ENCODE measurements at regions not wholly inside any gene's neighbourhood (a gene's known extent, or its start where the extent isn't known, plus 50 kb on each side); places are given as distances from the start of the nearest gene placed in this dataset.

DNA sequence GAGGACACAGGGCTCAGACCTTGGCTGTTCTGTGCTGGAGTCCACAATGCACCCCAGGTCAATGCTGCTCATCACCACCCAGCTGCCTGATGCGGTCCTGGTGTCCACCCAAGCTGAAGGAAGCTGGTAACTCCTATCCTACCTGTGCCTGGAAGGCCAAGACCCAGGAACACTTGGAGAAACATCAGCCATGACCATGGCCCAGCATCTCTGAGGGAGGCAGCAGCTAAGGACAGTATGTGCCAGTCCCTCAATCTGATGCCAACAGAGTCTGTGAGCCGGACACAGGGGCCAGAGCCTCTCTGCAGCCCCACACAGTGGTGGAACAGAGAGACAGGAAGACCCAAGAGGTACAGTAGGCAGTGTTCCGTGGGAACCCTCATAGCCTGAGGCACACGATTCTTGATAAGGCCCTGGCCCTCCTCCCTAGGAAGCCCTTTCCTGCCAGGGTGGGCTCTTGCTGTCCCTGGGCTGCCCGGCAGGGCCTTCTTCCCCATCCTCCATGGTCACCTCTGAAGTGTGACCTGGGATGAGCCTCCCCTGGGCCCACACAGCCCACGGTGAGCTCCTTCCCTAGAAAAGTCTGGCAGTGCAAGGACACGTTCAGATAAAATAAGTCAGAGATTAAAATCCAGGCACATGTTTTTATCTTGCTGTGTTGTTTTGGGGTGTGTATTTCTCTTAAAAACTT lies 170.7 kb downstream of the THBS2 start:
- DNase-seq (ENCODE audit: low read depth, low spot score): no peak

DNA sequence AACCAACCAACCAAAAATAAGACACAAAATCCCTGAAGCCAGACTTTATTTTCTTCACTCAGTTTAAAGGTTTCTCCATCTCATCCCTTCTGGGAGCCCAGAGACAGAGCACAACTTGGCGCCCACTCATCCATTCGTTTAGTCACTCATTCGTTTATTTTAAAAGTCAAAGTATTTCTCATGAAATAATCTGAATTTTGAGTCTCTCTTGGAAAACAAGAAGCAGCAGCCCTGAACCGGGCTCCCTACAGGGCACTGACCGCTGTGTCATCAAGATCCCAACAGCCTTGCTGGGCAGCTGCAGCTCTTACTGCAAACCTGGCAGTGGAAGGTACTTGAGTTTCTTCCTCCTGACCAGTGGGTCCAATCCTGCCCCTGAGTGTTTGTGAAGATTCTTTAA lies 171.6 kb downstream of the THBS2 start:
- DNase-seq (ENCODE audit: low read depth, low spot score): no peak

DNA sequence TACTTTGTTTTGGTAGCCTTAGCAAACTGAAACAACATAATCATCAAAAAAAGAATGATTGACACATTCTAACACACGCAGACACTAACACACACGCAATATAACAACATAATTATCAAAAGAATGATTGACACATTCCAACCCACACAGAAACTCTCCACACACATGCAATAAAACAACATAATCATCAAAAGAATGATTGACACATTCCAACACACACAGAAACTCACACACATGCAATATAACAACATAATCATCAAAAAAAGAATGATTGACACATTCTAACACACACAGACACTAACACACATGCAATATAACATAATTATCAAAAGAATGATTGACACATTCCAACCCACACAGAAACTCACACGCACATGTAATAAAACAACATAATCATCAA lies 172.4 kb downstream of the THBS2 start:
- DNase-seq (ENCODE audit: low read depth, low spot score): no peak

DNA sequence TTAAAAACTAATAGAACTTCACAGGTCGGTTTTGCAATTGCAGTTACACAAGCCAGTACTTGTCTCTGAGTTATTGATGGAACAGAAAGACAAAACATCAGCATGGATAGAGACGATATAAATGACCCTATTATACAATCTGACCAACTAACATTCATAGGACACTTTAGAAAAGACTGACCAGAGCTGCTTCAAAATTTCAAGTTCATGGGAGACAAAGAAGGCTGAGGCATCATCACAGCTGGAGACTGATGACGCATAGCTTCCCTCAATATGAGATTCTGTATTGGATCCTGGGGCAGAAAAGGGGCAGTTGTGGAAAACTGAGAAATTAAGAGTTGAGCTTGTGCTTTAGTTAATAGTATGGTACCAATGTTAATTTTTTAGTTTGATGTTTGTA lies 174.0 kb downstream of the THBS2 start:
- no peak for DNase-seq (ENCODE audit: low read depth, low spot score)

DNA sequence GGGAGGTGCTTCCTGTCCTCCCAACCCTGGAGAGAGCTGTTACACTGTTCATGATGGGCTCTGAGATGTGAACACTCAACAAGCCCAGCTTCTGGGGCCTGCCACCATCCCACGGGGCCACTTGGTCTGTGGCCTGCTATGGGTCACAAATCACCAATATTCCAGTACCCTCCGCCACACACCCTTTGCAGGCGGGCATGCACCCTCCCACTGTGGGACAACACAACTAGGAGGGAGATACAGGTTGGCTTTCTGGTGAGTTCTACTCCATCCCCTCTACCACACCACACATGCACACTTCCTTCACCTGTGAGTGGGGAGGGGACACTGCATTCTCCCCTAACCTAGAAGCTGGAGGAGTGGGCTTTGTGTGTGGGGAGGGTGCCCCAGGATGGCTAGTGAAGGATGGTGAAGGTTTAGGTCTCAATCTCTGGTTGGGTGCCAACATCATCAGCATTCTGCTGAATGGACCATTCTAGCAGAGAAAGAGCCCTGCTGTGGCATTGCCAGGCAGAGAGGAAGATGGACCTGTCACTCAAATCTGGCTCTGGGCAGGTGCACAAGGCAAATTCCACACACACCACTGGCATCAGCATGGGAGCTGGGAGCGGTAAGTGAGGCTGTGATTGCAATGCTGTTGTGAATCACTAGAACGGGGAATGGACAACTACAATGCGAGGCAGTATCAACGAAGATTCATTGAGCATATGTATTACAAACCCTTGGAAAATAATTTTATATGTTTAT lies 175.1 kb downstream of the THBS2 start:
- DNase-seq (ENCODE audit: low read depth, low spot score): no peak

DNA sequence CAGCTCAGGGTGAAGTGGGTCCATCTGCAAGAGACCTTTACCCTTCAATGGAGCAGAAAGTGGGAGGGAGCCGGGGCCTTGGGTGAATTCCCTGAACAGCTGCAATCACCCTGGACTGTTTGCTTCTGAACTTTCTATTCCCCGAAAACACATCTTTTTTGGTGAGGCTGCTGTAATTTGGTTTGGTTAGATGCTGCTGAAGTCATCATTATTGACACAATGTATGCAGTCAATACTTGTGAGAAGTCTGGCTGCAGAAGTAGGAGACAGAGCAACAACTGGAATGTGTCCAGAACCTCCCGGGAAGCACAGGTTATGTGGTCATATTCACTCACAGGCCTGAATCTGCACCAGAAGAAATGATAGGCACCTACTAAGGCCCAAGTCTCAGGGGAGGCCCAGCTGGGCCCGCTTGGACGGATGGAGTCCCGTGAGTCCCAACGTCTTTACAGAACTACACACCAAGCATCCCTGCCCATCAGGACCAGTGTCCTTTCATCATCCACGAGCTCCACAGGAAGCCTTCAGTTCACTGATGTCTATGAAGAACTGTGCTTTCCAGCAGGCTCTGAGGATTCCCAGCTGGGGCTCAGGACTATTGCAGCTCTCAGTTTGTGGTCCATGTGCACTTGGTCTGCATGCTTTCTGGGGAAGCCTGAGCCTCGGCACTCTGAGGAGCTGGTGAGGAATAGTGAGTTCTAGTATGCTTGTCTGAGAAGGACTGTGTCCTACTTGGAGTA lies 177.6 kb downstream of the THBS2 start:
- DNase-seq (ENCODE audit: low read depth, low spot score): no peak

DNA sequence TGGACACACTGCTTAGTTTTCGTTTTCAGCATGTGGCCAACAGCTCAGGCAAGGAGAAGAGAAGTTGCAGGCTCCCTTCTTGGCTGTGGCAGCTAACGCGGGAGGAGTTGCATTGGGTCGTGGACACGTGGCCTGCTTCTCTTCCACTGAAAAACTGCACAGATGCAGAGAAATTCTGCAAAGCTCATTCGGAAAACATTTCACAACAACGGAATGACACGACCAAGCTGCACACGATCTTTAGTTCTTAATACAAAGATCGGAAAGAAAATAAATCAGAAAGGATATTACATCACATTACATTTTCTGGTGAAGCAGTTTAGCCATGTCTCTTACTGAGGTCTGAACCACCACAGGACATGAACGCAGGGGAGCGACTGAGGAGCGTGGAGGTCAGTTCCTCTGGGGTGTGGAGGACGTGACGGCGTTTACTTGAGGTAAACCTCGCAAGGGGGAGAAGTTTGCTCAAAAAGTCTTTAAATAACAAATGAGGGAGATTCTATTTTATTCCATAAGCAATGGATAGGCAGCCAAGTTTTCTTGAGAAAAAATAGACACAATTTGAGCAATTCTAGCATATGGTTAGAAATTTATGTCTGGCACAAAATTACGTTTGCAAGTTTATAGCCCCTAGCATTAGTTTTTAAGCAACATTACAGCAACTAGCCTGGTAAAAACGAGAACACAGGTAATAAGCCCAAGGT lies 178.3 kb downstream of the THBS2 start:
- no peak for DNase-seq (ENCODE audit: low read depth, low spot score)

DNA sequence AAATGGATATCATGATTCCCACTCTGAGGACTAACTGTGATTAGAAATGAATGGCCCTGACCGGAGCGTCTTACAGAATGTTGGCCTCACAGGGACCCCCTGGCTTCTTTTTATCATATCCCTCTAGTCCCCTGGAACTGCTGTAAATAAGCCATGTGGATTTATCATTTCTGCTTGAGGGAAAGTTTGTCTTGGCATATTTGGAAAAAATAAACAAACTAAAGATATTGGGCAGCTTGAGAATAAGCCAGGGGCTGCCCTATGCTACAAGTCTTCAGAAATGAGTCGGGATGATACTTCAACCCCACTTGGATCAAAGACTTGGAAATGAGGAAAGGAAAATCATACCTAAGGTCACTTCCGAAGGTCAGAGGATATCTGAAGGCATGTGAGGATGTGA lies 179.1 kb downstream of the THBS2 start:
- peak; percentile 38 for DNase-seq (ENCODE audit: low read depth, low spot score)

DNA sequence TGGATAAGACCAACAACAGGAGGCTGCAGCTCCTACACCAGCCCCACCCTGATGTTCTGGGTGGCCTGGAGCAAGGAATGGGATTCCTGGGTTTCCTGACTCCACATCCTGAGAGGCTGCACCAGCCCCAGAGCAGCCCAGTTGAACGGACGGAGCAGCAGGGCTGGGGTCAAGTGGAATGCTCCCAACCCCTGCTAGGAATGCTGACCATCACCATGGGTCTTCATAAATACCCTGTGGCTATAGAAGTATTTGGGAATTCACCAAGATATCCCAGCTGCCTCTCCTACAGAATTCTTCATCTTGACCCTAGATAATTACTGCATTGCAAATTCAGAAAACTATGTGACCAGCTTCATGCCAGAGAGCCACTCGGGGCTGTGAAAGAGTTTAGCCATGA lies 180.3 kb downstream of the THBS2 start:
- peak; percentile 92 for DNase-seq (ENCODE audit: low read depth, low spot score)

DNA sequence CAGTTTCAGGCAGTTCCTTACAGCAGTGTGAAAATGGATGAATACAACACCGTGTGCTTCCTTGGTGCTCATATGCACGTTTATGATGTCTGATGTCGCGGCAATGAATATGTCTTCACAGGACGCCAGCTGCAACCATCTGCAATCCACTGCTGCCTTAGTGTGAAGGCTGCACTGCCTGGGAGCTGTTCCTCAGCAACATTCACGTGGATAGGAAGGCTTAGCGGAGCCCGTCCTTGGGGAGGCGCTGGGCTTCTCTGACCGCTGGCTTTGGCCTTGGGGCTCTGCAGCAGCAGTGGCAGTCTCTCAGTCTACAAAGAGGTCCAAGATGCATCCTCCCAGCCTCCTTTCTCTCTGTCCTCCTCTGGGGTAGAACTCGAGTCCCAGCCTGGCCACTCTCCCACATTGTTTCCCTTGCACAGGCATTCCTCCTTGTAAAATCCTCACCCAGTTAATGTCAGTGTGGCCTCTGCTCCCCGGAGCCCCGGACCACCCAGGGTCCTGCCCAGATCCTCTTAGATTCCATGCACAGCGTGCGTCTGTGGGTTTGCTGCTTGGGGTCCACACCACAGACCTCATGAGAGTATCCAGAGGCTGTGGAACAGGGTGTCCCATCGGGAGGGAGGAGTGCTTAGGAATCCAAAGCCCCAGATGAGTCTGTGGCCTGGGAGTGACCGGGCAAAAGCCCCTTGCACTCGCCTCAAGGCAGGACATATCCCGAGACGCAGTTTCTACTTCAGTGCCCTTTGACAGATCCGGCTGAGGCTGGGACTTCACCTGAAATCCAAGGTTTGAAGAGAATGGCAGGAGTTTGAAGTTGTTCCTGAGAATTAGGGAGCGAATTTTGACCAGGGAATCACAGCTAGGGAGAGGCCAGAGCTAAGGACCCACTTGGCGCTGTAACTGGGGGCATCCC lies 181.3 kb downstream of the THBS2 start:
- no peak for DNase-seq (ENCODE audit: low read depth, low spot score)

DNA sequence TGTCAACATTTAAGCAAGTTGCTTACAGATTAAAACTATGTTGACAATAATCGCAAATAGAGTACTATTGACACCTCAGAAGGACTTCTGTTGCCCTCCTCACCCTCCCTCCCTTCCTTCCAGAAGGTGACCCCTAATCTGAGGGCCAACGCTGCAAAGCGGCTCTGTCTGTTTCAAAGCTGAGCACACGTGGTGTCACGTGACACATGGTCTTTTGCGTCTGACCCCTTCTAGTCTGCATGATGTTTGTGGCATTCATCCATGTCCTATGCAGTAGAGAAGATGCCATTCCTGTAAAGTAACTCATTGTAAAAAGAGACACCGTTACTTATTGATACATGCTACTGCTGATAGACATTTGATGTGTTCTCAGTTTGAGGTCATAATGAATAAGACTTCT lies 182.3 kb downstream of the THBS2 start:
- no peak for DNase-seq (ENCODE audit: low read depth, low spot score)

DNA sequence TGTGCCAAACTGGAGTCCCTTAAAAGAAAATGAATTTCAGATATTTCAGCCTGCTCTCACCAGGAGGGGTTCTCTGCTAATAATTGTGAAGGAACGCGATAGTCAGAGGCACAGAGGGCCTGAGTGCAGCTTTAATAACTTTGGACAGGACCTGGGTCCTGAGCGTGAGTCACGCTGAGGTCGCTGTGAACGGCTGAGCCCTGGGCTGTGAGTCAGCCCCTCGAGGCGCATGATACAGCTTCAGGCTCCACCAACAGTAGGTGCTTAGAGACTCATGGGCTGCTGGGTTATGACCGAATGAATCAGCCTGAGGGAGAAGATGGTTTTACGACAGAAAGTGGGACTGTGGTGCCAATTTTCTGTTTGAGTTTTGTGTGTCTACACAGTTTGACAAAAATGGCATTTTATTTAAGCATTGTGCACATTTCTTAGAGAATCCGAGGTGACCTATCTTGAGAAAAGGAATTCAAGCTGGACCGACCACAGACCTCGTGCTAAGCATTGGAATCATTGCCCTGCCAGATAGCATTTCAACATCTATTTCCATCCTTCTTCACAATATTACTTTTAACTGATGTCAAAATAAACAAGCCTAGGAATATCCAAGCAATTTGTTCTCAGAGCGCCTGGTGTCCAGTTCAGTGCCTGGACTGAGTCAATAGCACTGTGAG lies 183.0 kb downstream of the THBS2 start:
- peak; percentile 99 for DNase-seq (ENCODE audit: low read depth, low spot score)

DNA sequence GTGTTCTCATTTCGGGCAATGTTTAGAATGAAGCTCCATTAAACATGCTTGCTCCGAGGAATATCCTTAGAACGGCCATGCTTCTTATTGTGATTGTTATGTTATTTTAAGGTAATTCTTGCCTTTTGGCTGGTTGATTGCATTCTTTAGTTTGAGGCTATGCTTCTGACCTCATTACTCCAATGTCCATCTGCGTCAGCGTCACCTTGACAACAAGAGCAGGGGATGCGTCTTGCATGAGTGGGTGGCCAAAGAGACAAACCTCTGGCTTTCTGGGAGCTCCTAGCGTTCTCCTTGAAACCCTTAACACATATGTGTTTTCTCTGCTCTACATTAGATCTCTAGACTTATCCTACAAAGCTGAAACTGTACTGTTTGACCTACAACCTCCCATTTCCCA lies 184.3 kb downstream of the THBS2 start:
- DNase-seq (ENCODE audit: low read depth, low spot score): no peak

DNA sequence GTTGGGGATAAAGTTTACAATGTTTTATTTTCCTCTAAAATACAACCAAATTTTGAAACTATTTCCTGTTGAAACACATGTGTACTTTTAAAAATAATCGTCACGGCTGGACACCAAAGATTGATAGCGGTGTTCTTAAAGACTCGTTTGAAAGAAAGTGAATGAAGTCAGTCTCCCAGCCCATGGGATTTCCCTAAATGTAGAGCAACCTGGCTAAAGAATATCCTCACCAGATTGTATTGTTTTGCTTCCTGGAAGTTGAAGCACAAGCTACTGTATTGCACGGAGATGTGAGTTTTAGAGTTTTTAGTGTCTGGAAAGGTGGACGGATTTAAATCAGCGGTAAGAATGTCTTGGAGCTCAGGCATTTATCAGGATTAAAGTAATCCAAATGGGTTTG lies 189.5 kb downstream of the THBS2 start:
- no peak for DNase-seq (ENCODE audit: low read depth, low spot score)

DNA sequence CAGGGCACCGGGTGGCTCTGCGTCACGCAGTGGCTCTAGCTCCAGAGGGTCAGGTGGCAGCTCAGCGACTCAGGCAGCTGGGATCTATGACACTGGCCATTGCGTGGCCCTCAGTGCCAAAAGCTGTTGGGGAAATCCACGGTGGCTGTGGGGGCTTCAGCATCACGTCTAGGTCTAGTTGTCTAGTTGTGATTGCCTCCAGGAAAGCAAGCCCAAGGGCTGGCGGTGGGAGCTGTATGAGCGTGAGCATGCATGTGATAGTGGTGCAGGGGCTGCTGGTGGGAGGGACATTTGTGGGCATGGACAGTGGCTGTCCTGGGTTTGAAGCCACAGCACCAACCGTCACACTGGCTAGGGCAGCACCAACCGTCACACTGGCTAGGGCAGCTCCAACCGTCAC lies 191.4 kb downstream of the THBS2 start:
- no peak for DNase-seq (ENCODE audit: low read depth, low spot score)

DNA sequence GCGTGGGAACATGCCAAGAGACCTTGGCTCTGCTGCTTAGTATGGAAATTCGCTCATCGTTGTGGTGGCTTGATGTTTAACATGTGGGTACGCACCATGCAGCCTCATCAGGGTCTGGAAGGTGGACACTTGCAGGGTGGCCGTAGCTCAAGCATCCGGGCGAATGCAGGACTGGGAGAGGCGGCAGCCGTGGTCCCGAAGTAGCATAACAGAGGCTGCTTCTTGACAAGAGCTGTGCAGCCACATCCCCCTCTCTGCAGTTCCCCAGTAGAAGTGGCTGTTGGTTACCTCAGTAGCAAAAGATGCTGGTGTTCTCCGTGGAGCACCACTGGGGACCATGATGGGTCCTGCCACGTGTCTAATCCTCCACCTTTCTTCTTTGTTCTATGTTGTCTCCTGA lies 195.0 kb downstream of the THBS2 start:
- DNase-seq (ENCODE audit: low read depth, low spot score): no peak

DNA sequence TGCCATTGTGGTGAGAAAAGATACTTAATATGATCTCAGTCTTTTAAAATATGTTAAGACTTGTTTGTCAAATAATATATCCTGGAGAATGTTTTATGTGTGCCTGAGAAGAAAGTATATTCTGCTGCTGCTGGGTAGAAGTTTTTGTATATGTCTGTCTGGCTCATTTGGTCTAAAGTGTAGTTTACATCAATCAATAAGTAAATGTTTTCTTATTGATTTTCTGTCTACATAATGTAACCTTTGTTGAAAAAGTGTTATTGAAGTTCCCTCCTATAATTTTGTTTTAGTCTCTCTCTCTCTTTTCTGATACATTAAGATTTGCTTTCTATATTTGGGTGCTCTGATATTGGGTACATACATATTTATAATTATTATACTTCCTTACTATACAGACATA lies 201.2 kb downstream of the THBS2 start:
- no peak for DNase-seq (ENCODE audit: low read depth, low spot score)

DNA sequence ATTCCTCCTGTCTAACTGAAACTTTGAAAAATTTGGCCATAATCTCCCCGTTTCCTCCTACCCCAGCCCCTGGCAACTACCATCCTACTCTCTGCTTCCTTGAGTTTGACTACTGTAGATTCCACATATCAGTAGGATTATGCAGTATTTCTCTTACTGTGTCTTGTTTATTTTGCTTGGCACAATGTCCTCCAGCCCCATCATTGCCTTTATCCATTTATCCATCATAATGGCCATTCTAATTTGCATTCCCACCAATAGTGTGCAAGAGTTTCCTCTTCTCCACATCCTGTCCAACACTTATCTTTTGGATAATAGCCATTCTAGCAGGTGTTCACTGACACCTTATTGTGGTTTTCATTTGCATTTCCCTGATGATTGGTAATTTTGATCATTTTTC lies 202.3 kb downstream of the THBS2 start:
- no peak for DNase-seq (ENCODE audit: low read depth, low spot score)

DNA sequence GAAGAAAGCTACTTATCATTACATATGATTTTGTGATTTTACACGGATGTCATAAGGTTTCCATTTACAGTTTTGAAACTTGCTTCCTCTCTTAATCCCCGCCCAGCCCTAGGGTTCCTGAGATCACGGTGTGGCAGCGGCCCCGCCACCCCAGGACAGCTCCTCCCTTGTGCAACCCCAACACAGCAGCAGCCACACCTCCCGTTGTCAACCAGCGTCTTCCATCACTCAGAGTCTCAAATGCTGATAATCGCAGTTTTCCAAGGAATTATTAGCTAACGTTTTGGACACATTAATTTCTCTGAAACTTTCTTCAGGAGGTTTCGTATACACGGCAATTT lies 204.8 kb downstream of the THBS2 start:
- no peak for DNase-seq (ENCODE audit: low read depth, low spot score)

DNA sequence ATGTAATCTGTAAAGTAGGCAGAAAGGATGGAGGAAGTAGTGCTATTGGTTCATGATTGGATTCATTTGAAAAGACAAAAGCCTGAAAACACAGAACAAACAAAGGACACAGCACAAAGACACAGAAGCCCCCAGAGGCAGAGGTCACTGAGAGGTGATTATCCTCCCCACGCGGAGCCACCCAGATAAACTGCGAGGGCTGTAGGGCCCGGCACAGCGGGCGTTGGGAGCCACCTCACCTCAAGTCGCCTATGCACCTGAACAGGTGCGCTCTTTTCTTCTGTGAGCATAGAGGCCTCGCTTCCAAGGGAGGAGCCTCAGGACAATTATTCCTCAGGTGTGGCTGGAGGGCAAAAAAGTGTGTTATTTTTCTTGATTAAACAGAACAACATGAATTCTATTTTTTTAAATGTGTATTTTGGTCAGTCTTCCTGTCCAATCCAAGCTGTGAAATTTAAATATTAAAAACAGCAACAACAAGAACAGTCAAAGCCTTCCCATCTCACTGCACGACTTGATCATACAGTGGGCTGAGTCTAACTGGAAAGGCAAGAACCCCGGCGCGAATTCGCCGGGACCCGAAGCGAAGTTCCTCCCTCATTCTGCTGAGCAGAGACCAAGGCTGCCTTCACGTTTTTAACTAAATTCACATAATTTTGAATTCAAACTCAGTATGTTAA lies 205.3 kb downstream of the THBS2 start:
- no peak for DNase-seq (ENCODE audit: low read depth, low spot score)

Data from astrocyte of the hippocampus (primary cell).